SK-N-SH (cell line): ENCODE measurements at regions not wholly inside any gene's neighbourhood (a gene's known extent, or its start where the extent isn't known, plus 50 kb on each side); places are given as distances from the start of the nearest gene placed in this dataset.

ENCODE experiments used
- CTCF ChIA-PET: fragments of 300-600, 350-600 bp; formaldehyde crosslinking; extraction: SDS; loops from one replicate; lab custom pipeline; 2021; lab: Yijun Ruan, JAX
- POLR2A ChIA-PET: fragments of 350-600 bp; sonication (Branson Sonifier 250); formaldehyde crosslinking; extraction: SDS; loops from one replicate; lab custom pipeline; 2020; ENCODE audit warnings: antibody characterized with exemption, inconsistent platforms; lab: Yijun Ruan, JAX
- DNase-seq: peaks from one replicate; pipeline ENCODE4 v3.0.0; 2012
- H2AFZ ChIP-seq: fragments of 200-600 bp; sonication (generic); 2 replicates; pipeline ENCODE4 v1.8.1; 2016; ENCODE audit warnings: antibody characterized with exemption, mild to moderate bottlenecking, low read depth
- H3F3A ChIP-seq: fragments of 200-600 bp; sonication (generic); replicated peaks from 2 replicates; pipeline ENCODE3; 2016; ENCODE audit warnings: antibody characterized with exemption, mild to moderate bottlenecking; ENCODE audit not compliant: insufficient read depth
- H3K27ac ChIP-seq, 2 experiments: fragments of 200-500 bp in 1 of 2; fragments of 200-600 bp in 1 of 2; sonication (Bioruptor generic) in 1 of 2; sonication (generic), shearing (Covaris generic) in 1 of 2; 2 replicates each; pipeline versions ENCODE4 v1.5.1 to v1.6.1; 2014 to 2016; ENCODE audit warnings: low read depth in 2 of 2, inconsistent platforms in 1 of 2, low read length in 1 of 2, mild to moderate bottlenecking in 1 of 2, mixed read lengths in 1 of 2
- H3K27me3 ChIP-seq: fragments of 200-600 bp; sonication (generic), shearing (Covaris generic); 2 replicates; pipeline ENCODE4 v1.6.1; 2016; ENCODE audit warnings: mixed run types; ENCODE audit not compliant: insufficient read depth
- H3K36me3 ChIP-seq, 2 experiments: fragments of 200-500 bp in 1 of 2; fragments of 200-600 bp in 1 of 2; sonication (Bioruptor generic) in 1 of 2; sonication (generic) in 1 of 2; replicated peaks in 1 of 2; 2 replicates each; pipeline versions ENCODE3 to v1.5.1; 2014 to 2016; ENCODE audit warnings: low read length in 1 of 2, mild to moderate bottlenecking in 1 of 2; ENCODE audit not compliant: insufficient read depth in 2 of 2, control insufficient read depth in 1 of 2
- H3K4me1 ChIP-seq, 2 experiments: fragments of 200-500 bp in 1 of 2; fragments of 200-600 bp in 1 of 2; sonication (Bioruptor generic) in 1 of 2; sonication (generic), shearing (Covaris generic) in 1 of 2; 2 replicates each; pipeline versions ENCODE4 v1.5.1 to v1.6.1; 2014 to 2016; ENCODE audit warnings: low read depth in 1 of 2, low read length in 1 of 2, mixed run types in 1 of 2; ENCODE audit not compliant: insufficient read depth in 2 of 2, control insufficient read depth in 1 of 2
- H3K4me2 ChIP-seq: fragments of 200-600 bp; sonication (generic), shearing (Covaris generic); 2 replicates; pipeline ENCODE4 v1.6.1; 2017; ENCODE audit warnings: mixed run types
- H3K4me3 ChIP-seq, 2 experiments: fragments of 200-500 bp in 1 of 2; fragments of 200-600 bp in 1 of 2; sonication (Bioruptor generic) in 1 of 2; sonication (generic), shearing (Covaris generic) in 1 of 2; 2 replicates each; pipeline versions ENCODE4 v1.5.1 to v1.8.1; 2014 to 2016; ENCODE audit warnings: low read depth in 2 of 2, inconsistent platforms in 1 of 2, low read length in 1 of 2, mild to moderate bottlenecking in 1 of 2, mixed read lengths in 1 of 2, moderate library complexity in 1 of 2
- H3K79me2 ChIP-seq: fragments of 200-600 bp; sonication (generic); 2 replicates; pipeline ENCODE4 v1.8.1; 2017; ENCODE audit warnings: mild to moderate bottlenecking; ENCODE audit not compliant: insufficient read depth
- H3K9ac ChIP-seq: fragments of 200-600 bp; sonication (generic); 2 replicates; pipeline ENCODE4 v1.6.1; 2017; ENCODE audit warnings: mixed run types
- H3K9me2 ChIP-seq: fragments of 200-600 bp; sonication (generic); 2 replicates; pipeline ENCODE4 v1.6.1; 2017; ENCODE audit warnings: mixed run types
- H3K9me3 ChIP-seq: fragments of 200-600 bp; sonication (generic); 2 replicates; pipeline ENCODE4 v1.6.1; 2017; ENCODE audit warnings: mixed run types, mild to moderate bottlenecking, moderate library complexity
- H4K20me1 ChIP-seq: fragments of 200-600 bp; sonication (generic); 2 replicates; pipeline ENCODE4 v1.6.1; 2017; ENCODE audit warnings: mild to moderate bottlenecking, mixed run types; ENCODE audit not compliant: insufficient read depth
- CHD2 ChIP-seq: fragments of 150-350 bp; IDR thresholded peaks from 2 replicates; pipeline ENCODE4 v1.6.1; 2018; ENCODE audit warnings: low read length; ENCODE audit not compliant: partially characterized antibody
- ELF1 ChIP-seq: IDR thresholded peaks from 2 replicates; pipeline ENCODE4 v1.4.0; 2012
- EP300 ChIP-seq, 2 experiments: IDR thresholded peaks; 2 replicates each; pipeline versions ENCODE4 v1.4.0 to v1.6.1; 2012; ENCODE audit warnings: borderline replicate concordance in 1 of 2, low read depth in 1 of 2, low read length in 1 of 2
- FOXJ3 ChIP-seq: sonication (generic); formaldehyde crosslinking; IDR thresholded peaks from 2 replicates; pipeline ENCODE4 v1.5.1; 2020; ENCODE audit warnings: mild to moderate bottlenecking, missing genetic modification reagents
- FOXM1 ChIP-seq: IDR thresholded peaks from 2 replicates; pipeline ENCODE4 v1.4.0; 2012; ENCODE audit warnings: low read depth, mild to moderate bottlenecking
- GABPA ChIP-seq: IDR thresholded peaks from 2 replicates; pipeline ENCODE4 v1.4.0; 2012; ENCODE audit warnings: low read depth, mild to moderate bottlenecking
- MXI1 ChIP-seq: IDR thresholded peaks from 2 replicates; pipeline ENCODE4 v1.6.1; 2012; ENCODE audit warnings: mild to moderate bottlenecking, low read depth, low read length, improper control_type of control experiment
- NFIC ChIP-seq: IDR thresholded peaks from 2 replicates; pipeline ENCODE4 v1.4.0; 2012; ENCODE audit warnings: borderline replicate concordance
- NRF1 ChIP-seq: IDR thresholded peaks from 2 replicates; pipeline ENCODE4 v1.6.1; 2012; ENCODE audit warnings: low read depth, mild to moderate bottlenecking, low read length
- SIN3A ChIP-seq: IDR thresholded peaks from 2 replicates; pipeline ENCODE4 v1.6.1; 2012; ENCODE audit warnings: low read depth, mild to moderate bottlenecking, low read length, moderate library complexity, borderline replicate concordance
- TEAD4 ChIP-seq: IDR thresholded peaks from 2 replicates; pipeline ENCODE4 v1.4.0; 2012; ENCODE audit warnings: mild to moderate bottlenecking, borderline replicate concordance; ENCODE audit not compliant: insufficient read depth
- YY1 ChIP-seq: IDR thresholded peaks from 2 replicates; pipeline ENCODE4 v1.4.0; 2012; ENCODE audit warnings: low read depth, mild to moderate bottlenecking
- WGBS: methylation state at CpG from one replicate; pipeline ENCODE4 v1.1.6; 2017; ENCODE audit warnings: low lambda C conversion rate; 5-methylcytosine and 5-hydroxymethylcytosine counted together
- TF ChIP-seq, protein P1 (sequence below): IDR thresholded peaks from 2 replicates; pipeline ENCODE4; 2012
- TF ChIP-seq, protein P2 (sequence below): fragments of 150-350 bp; IDR thresholded peaks from 2 replicates; pipeline ENCODE4 v1.6.1; 2017; ENCODE audit warnings: antibody characterized with exemption, low read length, low read depth, borderline replicate concordance
- TF ChIP-seq, protein P3 (sequence below): fragments of 200-600 bp; sonication (generic); IDR thresholded peaks from 2 replicates; pipeline ENCODE4 v1.6.1; 2017; ENCODE audit warnings: antibody characterized with exemption, mild to moderate bottlenecking, moderate library complexity
- TF ChIP-seq, protein P4 (sequence below): fragments of 150-350 bp; IDR thresholded peaks from 2 replicates; pipeline ENCODE4 v1.6.1; 2016; ENCODE audit warnings: mild to moderate bottlenecking, low read depth, low read length
- TF ChIP-seq, protein P5 (sequence below): IDR thresholded peaks from 2 replicates; pipeline ENCODE4 v1.4.0; 2012; ENCODE audit warnings: low read depth, borderline replicate concordance

DNA sequence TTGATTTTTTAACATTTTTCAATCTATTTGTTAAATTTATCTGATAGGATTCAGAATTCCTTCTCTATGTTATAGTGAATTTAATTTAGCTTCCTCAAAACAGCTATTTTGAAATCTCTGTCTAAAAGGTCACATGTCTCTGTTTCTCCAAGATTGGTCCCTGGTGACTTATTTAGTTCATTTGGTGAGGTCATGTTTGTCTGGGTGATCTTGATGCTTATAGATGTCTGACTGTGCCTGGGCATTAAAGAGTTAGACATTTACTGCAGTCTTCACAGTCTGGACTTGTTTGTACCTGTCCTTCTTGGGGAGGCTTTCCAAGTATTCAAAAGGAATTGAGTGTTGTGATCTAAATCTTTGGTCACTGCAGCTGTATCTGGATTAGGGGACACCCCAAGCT lies 169.5 kb upstream of the C2CD4B start:
- Histone ChIP-seq H3K4me2 (no peak overlapping the region), H2AFZ (no peak overlapping the region), H3K9me3 (no peaks in the 10 kb centered on the region), H3K4me3 (no peak overlapping the region), H4K20me1 (no peaks in the 10 kb centered on the region), H3F3A (no peaks in the 10 kb centered on the region), H3K27me3 (no peaks in the 10 kb centered on the region), H3K9me2 (no peaks in the 10 kb centered on the region), H3K79me2 (no peaks in the 10 kb centered on the region), H3K9ac (no peak overlapping the region), H3K36me3 (no peaks in the 10 kb centered on the region), H3K27ac (no peak overlapping the region), H3K4me1 (no peaks in the 10 kb centered on the region; a peak in 2 of 4 replicates)
- ChIA-PET POLR2A (no interaction called here), CTCF (interaction anchor here (1.0 to 2.8 kb wide), 5 partner anchors 10 to 27 kb away, joined by 4 to 9 read pairs (median 7); no protein-coding TSS in a partner anchor)
- TF ChIP-seq YY1: no peak
- TF ChIP-seq, protein P1, sequence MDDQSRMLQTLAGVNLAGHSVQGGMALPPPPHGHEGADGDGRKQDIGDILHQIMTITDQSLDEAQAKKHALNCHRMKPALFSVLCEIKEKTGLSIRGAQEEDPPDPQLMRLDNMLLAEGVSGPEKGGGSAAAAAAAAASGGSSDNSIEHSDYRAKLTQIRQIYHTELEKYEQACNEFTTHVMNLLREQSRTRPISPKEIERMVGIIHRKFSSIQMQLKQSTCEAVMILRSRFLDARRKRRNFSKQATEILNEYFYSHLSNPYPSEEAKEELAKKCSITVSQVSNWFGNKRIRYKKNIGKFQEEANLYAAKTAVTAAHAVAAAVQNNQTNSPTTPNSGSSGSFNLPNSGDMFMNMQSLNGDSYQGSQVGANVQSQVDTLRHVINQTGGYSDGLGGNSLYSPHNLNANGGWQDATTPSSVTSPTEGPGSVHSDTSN: no peak
- TF ChIP-seq FOXJ3 (CRISPR knock-in tag): no peak
- no peak for TF ChIP-seq CHD2
- no peak for TF ChIP-seq MXI1
- no peak for TF ChIP-seq GABPA
- TF ChIP-seq, protein P2, sequence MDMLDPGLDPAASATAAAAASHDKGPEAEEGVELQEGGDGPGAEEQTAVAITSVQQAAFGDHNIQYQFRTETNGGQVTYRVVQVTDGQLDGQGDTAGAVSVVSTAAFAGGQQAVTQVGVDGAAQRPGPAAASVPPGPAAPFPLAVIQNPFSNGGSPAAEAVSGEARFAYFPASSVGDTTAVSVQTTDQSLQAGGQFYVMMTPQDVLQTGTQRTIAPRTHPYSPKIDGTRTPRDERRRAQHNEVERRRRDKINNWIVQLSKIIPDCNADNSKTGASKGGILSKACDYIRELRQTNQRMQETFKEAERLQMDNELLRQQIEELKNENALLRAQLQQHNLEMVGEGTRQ: no peak
- no peak for TF ChIP-seq SIN3A
- no peak for TF ChIP-seq EP300 (IDR thresholded peaks at IDR 0.05; ENCODE audit: borderline replicate concordance in 1 of 2, low read depth in 1 of 2, low read length in 1 of 2)
- TF ChIP-seq ELF1: no peak
- no peak for DNase-seq

DNA sequence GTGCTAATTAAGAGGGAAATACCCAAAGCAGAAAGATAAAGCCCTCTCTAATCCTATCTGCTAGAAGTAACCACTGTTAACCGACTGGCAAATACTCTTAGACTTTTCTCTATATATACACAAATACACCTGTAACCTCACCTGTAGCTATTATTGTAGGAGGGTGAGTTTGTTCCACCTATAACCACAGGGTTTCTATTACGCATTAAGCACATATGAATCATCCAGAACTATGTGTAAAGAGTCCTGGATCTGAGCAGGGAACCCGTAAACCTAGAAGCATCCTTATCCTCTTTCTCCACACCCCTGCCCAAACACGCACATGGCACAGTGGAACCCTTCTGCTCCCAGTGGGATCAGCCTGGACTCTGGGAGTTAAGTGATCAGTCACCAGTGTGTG lies 172.8 kb upstream of the C2CD4B start:
- ChIA-PET POLR2A (no interaction called here), CTCF (interaction anchor here (0.6 to 1.4 kb wide), 2 partner anchors 21 to 57 kb away, joined by 4 to 5 read pairs; no protein-coding TSS in a partner anchor)
- Histone ChIP-seq H3K9ac (no peak overlapping the region), H3K27ac (no peak overlapping the region), H3K4me2 (no peak overlapping the region), H3K4me3 (no peak overlapping the region), H3F3A (no peaks in the 10 kb centered on the region), H3K4me1 (no peaks in the 10 kb centered on the region), H3K9me2 (no peaks in the 10 kb centered on the region), H2AFZ (no peak overlapping the region), H3K36me3 (no peaks in the 10 kb centered on the region), H3K9me3 (no peaks in the 10 kb centered on the region), H3K27me3 (no peaks in the 10 kb centered on the region), H3K79me2 (no peaks in the 10 kb centered on the region), H4K20me1 (no peaks in the 10 kb centered on the region)
- WGBS: 75% methylated on average over 4 of the region's 4 CpGs
- TF ChIP-seq, protein P3, sequence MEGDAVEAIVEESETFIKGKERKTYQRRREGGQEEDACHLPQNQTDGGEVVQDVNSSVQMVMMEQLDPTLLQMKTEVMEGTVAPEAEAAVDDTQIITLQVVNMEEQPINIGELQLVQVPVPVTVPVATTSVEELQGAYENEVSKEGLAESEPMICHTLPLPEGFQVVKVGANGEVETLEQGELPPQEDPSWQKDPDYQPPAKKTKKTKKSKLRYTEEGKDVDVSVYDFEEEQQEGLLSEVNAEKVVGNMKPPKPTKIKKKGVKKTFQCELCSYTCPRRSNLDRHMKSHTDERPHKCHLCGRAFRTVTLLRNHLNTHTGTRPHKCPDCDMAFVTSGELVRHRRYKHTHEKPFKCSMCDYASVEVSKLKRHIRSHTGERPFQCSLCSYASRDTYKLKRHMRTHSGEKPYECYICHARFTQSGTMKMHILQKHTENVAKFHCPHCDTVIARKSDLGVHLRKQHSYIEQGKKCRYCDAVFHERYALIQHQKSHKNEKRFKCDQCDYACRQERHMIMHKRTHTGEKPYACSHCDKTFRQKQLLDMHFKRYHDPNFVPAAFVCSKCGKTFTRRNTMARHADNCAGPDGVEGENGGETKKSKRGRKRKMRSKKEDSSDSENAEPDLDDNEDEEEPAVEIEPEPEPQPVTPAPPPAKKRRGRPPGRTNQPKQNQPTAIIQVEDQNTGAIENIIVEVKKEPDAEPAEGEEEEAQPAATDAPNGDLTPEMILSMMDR: no peak
- TF ChIP-seq SIN3A (no peak), NFIC (no peak), EP300 (IDR thresholded peaks at IDR 0.05; ENCODE audit: borderline replicate concordance in 1 of 2, low read depth in 1 of 2, low read length in 1 of 2) (no peak), TEAD4 (no peak), FOXM1 (no peak), GABPA (no peak), ELF1 (no peak), NRF1 (no peak)
- TF ChIP-seq, protein P4, sequence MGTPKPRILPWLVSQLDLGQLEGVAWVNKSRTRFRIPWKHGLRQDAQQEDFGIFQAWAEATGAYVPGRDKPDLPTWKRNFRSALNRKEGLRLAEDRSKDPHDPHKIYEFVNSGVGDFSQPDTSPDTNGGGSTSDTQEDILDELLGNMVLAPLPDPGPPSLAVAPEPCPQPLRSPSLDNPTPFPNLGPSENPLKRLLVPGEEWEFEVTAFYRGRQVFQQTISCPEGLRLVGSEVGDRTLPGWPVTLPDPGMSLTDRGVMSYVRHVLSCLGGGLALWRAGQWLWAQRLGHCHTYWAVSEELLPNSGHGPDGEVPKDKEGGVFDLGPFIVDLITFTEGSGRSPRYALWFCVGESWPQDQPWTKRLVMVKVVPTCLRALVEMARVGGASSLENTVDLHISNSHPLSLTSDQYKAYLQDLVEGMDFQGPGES: no peak
- TF ChIP-seq, protein P5, sequence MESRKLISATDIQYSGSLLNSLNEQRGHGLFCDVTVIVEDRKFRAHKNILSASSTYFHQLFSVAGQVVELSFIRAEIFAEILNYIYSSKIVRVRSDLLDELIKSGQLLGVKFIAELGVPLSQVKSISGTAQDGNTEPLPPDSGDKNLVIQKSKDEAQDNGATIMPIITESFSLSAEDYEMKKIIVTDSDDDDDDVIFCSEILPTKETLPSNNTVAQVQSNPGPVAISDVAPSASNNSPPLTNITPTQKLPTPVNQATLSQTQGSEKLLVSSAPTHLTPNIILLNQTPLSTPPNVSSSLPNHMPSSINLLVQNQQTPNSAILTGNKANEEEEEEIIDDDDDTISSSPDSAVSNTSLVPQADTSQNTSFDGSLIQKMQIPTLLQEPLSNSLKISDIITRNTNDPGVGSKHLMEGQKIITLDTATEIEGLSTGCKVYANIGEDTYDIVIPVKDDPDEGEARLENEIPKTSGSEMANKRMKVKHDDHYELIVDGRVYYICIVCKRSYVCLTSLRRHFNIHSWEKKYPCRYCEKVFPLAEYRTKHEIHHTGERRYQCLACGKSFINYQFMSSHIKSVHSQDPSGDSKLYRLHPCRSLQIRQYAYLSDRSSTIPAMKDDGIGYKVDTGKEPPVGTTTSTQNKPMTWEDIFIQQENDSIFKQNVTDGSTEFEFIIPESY: no peak
- no peak for DNase-seq
